ENCODE measurements at regions not wholly inside any gene's neighbourhood (a gene's known extent, or its start where the extent isn't known, plus 50 kb on each side); places are given as distances from the start of the nearest gene placed in this dataset.

- no peaks in the 10 kb centered on the region for H4K20me1 ChIP-seq (ENCODE audit: insufficient read depth, low read length)
- intact Hi-C loops (cut with micrococcal nuclease): no loop called here
- no peak overlapping the region for H3K9ac ChIP-seq (ENCODE audit: insufficient read depth, low read length, poor library complexity, severe bottlenecking)
- no peak overlapping the region for H3K4me3 Mint-ChIP-seq
- H3K4me3 ChIP-seq (replicated peaks in 1 of 3; ENCODE audit: low read depth in 2 of 3, low read length in 3 of 3): no peak overlapping the region
- no peak overlapping the region for H3K27ac ChIP-seq (ENCODE audit: low read depth in 1 of 2, low read length in 2 of 2)
- H3K4me2 ChIP-seq (replicated peaks; ENCODE audit: extremely low read depth, low read length, poor library complexity, severe bottlenecking): no peak overlapping the region
- H3K27me3 Mint-ChIP-seq (ENCODE audit: low read depth in 3 of 3): peaks cover 0 to 1% (median 1%) of the 10 kb centered on the region in 3 donors
- DNase-seq: no peak
- peaks cover 0 to 8% (median 0%) of the 10 kb centered on the region in 7 donors for H3K9me3 Mint-ChIP-seq
- WGBS (ENCODE audit: insufficient coverage): 100% methylated on average over 1 of the region's 2 CpGs
- no peaks in the 10 kb centered on the region for H3K27me3 ChIP-seq (ENCODE audit: control insufficient read depth in 2 of 2, insufficient read depth in 2 of 2, low read length in 2 of 2)
- H3K27ac Mint-ChIP-seq: no peak overlapping the region
- no peak overlapping the region for H2AFZ ChIP-seq (ENCODE audit: insufficient read depth, low read depth, low read length, poor library complexity, severe bottlenecking)
- H3K4me1 Mint-ChIP-seq: no peaks in the 10 kb centered on the region
- no peaks in the 10 kb centered on the region for H3K79me2 ChIP-seq (ENCODE audit: insufficient read depth, low read length)
- no peaks in the 10 kb centered on the region for H3K9me3 ChIP-seq (replicated peaks in 1 of 2; ENCODE audit: control insufficient read depth in 1 of 2, insufficient read depth in 1 of 2, low read length in 2 of 2)
- H3K4me1 ChIP-seq (ENCODE audit: control insufficient read depth in 1 of 2, insufficient read depth in 2 of 2, low read length in 2 of 2): no peaks in the 10 kb centered on the region
- H3K36me3 Mint-ChIP-seq: no peaks in the 10 kb centered on the region
- no peaks in the 10 kb centered on the region for H3K36me3 ChIP-seq (replicated peaks in 1 of 2; ENCODE audit: control insufficient read depth in 1 of 2, insufficient read depth in 2 of 2, low read length in 2 of 2)
- TF ChIP-seq CTCF (IDR thresholded peaks at IDR 0.05): no peak
Measured at GRCh38 chr9:82563841-82564240, 499.1 kb downstream of the RASEF start.

GRCh38 chr9:82565188-82565969 is 497.6 kb downstream of the RASEF start:
- DNase-seq: no peak
- peaks cover 0 to 1% (median 0%) of the 10 kb centered on the region in 3 donors for H3K27me3 Mint-ChIP-seq (ENCODE audit: low read depth in 3 of 3)
- no peak overlapping the region for H3K4me2 ChIP-seq (replicated peaks; ENCODE audit: extremely low read depth, low read length, poor library complexity, severe bottlenecking)
- peaks cover 0 to 8% (median 0%) of the 10 kb centered on the region in 7 donors for H3K9me3 Mint-ChIP-seq
- H3K36me3 ChIP-seq (replicated peaks in 1 of 2; ENCODE audit: control insufficient read depth in 1 of 2, insufficient read depth in 2 of 2, low read length in 2 of 2): no peaks in the 10 kb centered on the region
- no peak overlapping the region for H3K27ac Mint-ChIP-seq
- intact Hi-C loops (cut with micrococcal nuclease): no loop called here
- WGBS (ENCODE audit: insufficient coverage): 100% methylated on average over 1 of the region's 6 CpGs
- H4K20me1 ChIP-seq (ENCODE audit: insufficient read depth, low read length): no peaks in the 10 kb centered on the region
- H3K27ac ChIP-seq (ENCODE audit: low read depth in 1 of 2, low read length in 2 of 2): no peak overlapping the region
- H2AFZ ChIP-seq (ENCODE audit: insufficient read depth, low read depth, low read length, poor library complexity, severe bottlenecking): no peak overlapping the region
- no peak overlapping the region for H3K4me3 Mint-ChIP-seq
- H3K9me3 ChIP-seq (replicated peaks in 1 of 2; ENCODE audit: control insufficient read depth in 1 of 2, insufficient read depth in 1 of 2, low read length in 2 of 2): no peaks in the 10 kb centered on the region
- no peak for TF ChIP-seq CTCF (IDR thresholded peaks at IDR 0.05)
- no peak overlapping the region for H3K4me3 ChIP-seq (replicated peaks in 1 of 3; ENCODE audit: low read depth in 2 of 3, low read length in 3 of 3)
- no peaks in the 10 kb centered on the region for H3K27me3 ChIP-seq (ENCODE audit: control insufficient read depth in 2 of 2, insufficient read depth in 2 of 2, low read length in 2 of 2)
- no peaks in the 10 kb centered on the region for H3K36me3 Mint-ChIP-seq
- no peaks in the 10 kb centered on the region for H3K4me1 ChIP-seq (ENCODE audit: control insufficient read depth in 1 of 2, insufficient read depth in 2 of 2, low read length in 2 of 2)
- H3K9ac ChIP-seq (ENCODE audit: insufficient read depth, low read length, poor library complexity, severe bottlenecking): no peak overlapping the region
- no peaks in the 10 kb centered on the region for H3K79me2 ChIP-seq (ENCODE audit: insufficient read depth, low read length)
- H3K4me1 Mint-ChIP-seq: no peaks in the 10 kb centered on the region

Data from CD14-positive monocyte (primary cell).